ENCODE measurements at regions not wholly inside any gene's neighbourhood (a gene's known extent, or its start where the extent isn't known, plus 50 kb on each side); places are given as distances from the start of the nearest gene placed in this dataset.

DNA sequence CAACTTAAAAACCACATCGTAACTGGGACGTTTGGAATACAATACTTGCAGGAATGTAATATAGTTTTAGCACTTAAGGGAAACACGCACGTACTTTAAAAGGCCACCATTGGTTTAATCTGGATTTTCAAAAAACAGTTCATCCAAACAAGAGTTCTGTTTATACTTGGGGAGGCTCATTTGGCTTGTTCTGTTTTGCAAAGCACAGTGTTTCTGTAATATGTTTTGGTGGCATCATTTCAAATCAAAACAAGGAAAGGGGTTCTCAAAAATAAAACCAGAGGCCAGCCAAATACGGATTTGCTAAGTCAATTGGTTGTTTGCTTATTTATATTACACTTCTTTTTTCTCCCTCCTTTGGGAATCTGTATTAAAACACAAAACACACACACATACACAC, 656.1 kb upstream of the SOX9 start:
- TF ChIP-seq, protein P1, sequence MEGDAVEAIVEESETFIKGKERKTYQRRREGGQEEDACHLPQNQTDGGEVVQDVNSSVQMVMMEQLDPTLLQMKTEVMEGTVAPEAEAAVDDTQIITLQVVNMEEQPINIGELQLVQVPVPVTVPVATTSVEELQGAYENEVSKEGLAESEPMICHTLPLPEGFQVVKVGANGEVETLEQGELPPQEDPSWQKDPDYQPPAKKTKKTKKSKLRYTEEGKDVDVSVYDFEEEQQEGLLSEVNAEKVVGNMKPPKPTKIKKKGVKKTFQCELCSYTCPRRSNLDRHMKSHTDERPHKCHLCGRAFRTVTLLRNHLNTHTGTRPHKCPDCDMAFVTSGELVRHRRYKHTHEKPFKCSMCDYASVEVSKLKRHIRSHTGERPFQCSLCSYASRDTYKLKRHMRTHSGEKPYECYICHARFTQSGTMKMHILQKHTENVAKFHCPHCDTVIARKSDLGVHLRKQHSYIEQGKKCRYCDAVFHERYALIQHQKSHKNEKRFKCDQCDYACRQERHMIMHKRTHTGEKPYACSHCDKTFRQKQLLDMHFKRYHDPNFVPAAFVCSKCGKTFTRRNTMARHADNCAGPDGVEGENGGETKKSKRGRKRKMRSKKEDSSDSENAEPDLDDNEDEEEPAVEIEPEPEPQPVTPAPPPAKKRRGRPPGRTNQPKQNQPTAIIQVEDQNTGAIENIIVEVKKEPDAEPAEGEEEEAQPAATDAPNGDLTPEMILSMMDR (IDR thresholded peaks at IDR 0.05; ENCODE audit: extremely low read depth in 1 of 2, insufficient read depth in 1 of 2, low read depth in 1 of 2, low read length in 2 of 2), result no peak
- TF ChIP-seq POLR2AphosphoS5 (IDR thresholded peaks at IDR 0.05; ENCODE audit: insufficient read depth, low read depth, low read length), result no peak
- TF ChIP-seq, protein P2, sequence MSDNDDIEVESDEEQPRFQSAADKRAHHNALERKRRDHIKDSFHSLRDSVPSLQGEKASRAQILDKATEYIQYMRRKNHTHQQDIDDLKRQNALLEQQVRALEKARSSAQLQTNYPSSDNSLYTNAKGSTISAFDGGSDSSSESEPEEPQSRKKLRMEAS (IDR thresholded peaks at IDR 0.05; ENCODE audit: insufficient read depth, insufficient read length), result no peak
- no peak for TF ChIP-seq EZH2 (IDR thresholded peaks at IDR 0.05; ENCODE audit: borderline replicate concordance, low read depth, low read length, severe bottlenecking)
- no peak for TF ChIP-seq POLR2A (IDR thresholded peaks at IDR 0.05; ENCODE audit: low read depth, low read length)
- no peak for TF ChIP-seq MYC (IDR thresholded peaks at IDR 0.05; ENCODE audit: low read depth, low read length)
- TF ChIP-seq JUN (IDR thresholded peaks at IDR 0.05; ENCODE audit: borderline replicate concordance, insufficient read depth, insufficient read length, low read depth), result no peak

Data from endothelial cell of umbilical vein (primary cell).